Hepatocyte (in vitro differentiated cells): ENCODE measurements at regions not wholly inside any gene's neighbourhood (a gene's known extent, or its start where the extent isn't known, plus 50 kb on each side); places are given as distances from the start of the nearest gene placed in this dataset.

ENCODE experiments used
- EZH2 ChIP-seq: fragments of 200-600 bp; sonication (generic); IDR thresholded peaks from 2 replicates; pipeline ENCODE4 v1.6.1; 2016; ENCODE audit warnings: antibody characterized with exemption, mild to moderate bottlenecking, borderline replicate concordance
- TF ChIP-seq, protein P1 (sequence below): fragments of 200-600 bp; sonication (generic); IDR thresholded peaks from 2 replicates; pipeline ENCODE4 v1.5.1; 2016; ENCODE audit warnings: antibody characterized with exemption, mild to moderate bottlenecking; ENCODE audit not compliant: poor library complexity

DNA sequence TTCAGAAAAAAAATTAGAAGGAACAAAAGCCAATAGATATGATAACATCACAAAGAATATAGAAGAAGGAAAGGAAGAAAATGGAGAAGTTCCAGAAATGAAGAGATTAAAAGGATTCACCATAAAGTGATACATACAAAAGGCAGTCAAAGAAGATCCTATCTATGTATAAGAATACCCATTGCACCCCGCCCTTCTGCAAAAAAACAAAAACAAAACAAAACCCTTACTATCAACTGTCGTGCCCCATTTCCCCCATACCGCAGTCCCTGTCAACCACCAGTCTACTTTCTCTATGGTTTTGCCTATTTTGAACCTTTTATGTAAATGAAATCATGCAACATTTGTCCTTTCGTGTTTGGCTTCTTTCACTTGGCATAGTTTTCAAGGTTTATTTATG lies 385.6 kb downstream of the PRDM5 start:
- TF ChIP-seq, protein P1, sequence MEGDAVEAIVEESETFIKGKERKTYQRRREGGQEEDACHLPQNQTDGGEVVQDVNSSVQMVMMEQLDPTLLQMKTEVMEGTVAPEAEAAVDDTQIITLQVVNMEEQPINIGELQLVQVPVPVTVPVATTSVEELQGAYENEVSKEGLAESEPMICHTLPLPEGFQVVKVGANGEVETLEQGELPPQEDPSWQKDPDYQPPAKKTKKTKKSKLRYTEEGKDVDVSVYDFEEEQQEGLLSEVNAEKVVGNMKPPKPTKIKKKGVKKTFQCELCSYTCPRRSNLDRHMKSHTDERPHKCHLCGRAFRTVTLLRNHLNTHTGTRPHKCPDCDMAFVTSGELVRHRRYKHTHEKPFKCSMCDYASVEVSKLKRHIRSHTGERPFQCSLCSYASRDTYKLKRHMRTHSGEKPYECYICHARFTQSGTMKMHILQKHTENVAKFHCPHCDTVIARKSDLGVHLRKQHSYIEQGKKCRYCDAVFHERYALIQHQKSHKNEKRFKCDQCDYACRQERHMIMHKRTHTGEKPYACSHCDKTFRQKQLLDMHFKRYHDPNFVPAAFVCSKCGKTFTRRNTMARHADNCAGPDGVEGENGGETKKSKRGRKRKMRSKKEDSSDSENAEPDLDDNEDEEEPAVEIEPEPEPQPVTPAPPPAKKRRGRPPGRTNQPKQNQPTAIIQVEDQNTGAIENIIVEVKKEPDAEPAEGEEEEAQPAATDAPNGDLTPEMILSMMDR = no peak
- TF ChIP-seq EZH2 = no peak
